ENCODE measurements at regions not wholly inside any gene's neighbourhood (a gene's known extent, or its start where the extent isn't known, plus 50 kb on each side); places are given as distances from the start of the nearest gene placed in this dataset.

GRCh38 chr11:10943968-10944367 lies 86.1 kb upstream of the ZBED5 start:
- TF ChIP-seq EZH2 (IDR thresholded peaks at IDR 0.05; ENCODE audit: borderline replicate concordance, low read depth, low read length, severe bottlenecking) (no peak), CTCF (IDR thresholded peaks at IDR 0.05; ENCODE audit: extremely low read depth in 1 of 2, insufficient read depth in 1 of 2, low read depth in 1 of 2, low read length in 2 of 2) (no peak), POLR2A (IDR thresholded peaks at IDR 0.05; ENCODE audit: low read depth, low read length) (no peak), MAX (IDR thresholded peaks at IDR 0.05; ENCODE audit: insufficient read depth, insufficient read length) (no peak), GATA2 (IDR thresholded peaks at IDR 0.05; ENCODE audit: insufficient read depth, insufficient read length, low read depth, low read length) (no peak), FOS (IDR thresholded peaks at IDR 0.05; ENCODE audit: borderline replicate concordance, insufficient read depth, low read length) (no peak), MYC (IDR thresholded peaks at IDR 0.05; ENCODE audit: low read depth, low read length) (no peak)
